ENCODE measurements at regions not wholly inside any gene's neighbourhood (a gene's known extent, or its start where the extent isn't known, plus 50 kb on each side); places are given as distances from the start of the nearest gene placed in this dataset.

- peak; percentile 93 for FAIRE-seq
- DNase-seq (ENCODE audit: insufficient read length, low spot score), result peak; percentile 50
Observed at GRCh38 chr1:36650200-36651065, 167.7 kb upstream of the CSF3R start.

GRCh38 chr1:36645867-36646266 lies 163.2 kb upstream of the CSF3R start:
- FAIRE-seq, result no peak
- DNase-seq (ENCODE audit: insufficient read length, low spot score), result no peak

GRCh38 chr1:36644556-36644955 lies 161.8 kb upstream of the CSF3R start:
- no peak for DNase-seq (ENCODE audit: insufficient read length, low spot score)
- no peak for FAIRE-seq

GRCh38 chr1:36643371-36644270 lies 160.9 kb upstream of the CSF3R start:
- FAIRE-seq (no peak), DNase-seq (ENCODE audit: insufficient read length, low spot score) (no peak)

GRCh38 chr1:36642802-36643201 lies 160.1 kb upstream of the CSF3R start:
- no peak for FAIRE-seq
- no peak for DNase-seq (ENCODE audit: insufficient read length, low spot score)

GRCh38 chr1:36641776-36642175 lies 159.1 kb upstream of the CSF3R start:
- DNase-seq (ENCODE audit: insufficient read length, low spot score) (no peak), FAIRE-seq (no peak)

GRCh38 chr1:36639461-36639860 lies 156.7 kb upstream of the CSF3R start:
- DNase-seq (ENCODE audit: insufficient read length, low spot score) (no peak), FAIRE-seq (no peak)

GRCh38 chr1:36638268-36638667 lies 155.6 kb upstream of the CSF3R start:
- FAIRE-seq, result no peak
- DNase-seq (ENCODE audit: insufficient read length, low spot score), result no peak

GRCh38 chr1:36636206-36636605 lies 153.5 kb upstream of the CSF3R start:
- no peak for DNase-seq (ENCODE audit: insufficient read length, low spot score)

GRCh38 chr1:36635284-36635683 lies 152.6 kb upstream of the CSF3R start:
- FAIRE-seq, result no peak
- DNase-seq (ENCODE audit: insufficient read length, low spot score), result no peak

More at GRCh38 chr1:36636206-36636605, 153.5 kb upstream of the CSF3R start:
- FAIRE-seq, result no peak

- FAIRE-seq, result no peak
- DNase-seq (ENCODE audit: insufficient read length, low spot score), result no peak
Observed at GRCh38 chr1:36628804-36629203, 146.1 kb upstream of the CSF3R start.

GRCh38 chr1:36626435-36626834 lies 143.7 kb upstream of the CSF3R start:
- FAIRE-seq (no peak), DNase-seq (ENCODE audit: insufficient read length, low spot score) (no peak)

GRCh38 chr1:36625935-36626310 lies 143.2 kb upstream of the CSF3R start:
- no peak for DNase-seq (ENCODE audit: insufficient read length, low spot score)
- no peak for FAIRE-seq

- FAIRE-seq (no peak), DNase-seq (ENCODE audit: insufficient read length, low spot score) (no peak)
Observed at GRCh38 chr1:36625253-36625934, 142.7 kb upstream of the CSF3R start.

GRCh38 chr1:36624466-36624865 lies 141.8 kb upstream of the CSF3R start:
- FAIRE-seq, result no peak
- no peak for DNase-seq (ENCODE audit: insufficient read length, low spot score)

- DNase-seq (ENCODE audit: insufficient read length, low spot score) (no peak), FAIRE-seq (no peak)
Observed at GRCh38 chr1:36622741-36623648, 140.3 kb upstream of the CSF3R start.

GRCh38 chr1:36621531-36621930 lies 138.8 kb upstream of the CSF3R start:
- FAIRE-seq (no peak), DNase-seq (ENCODE audit: insufficient read length, low spot score) (no peak)

- FAIRE-seq, result no peak
- DNase-seq (ENCODE audit: insufficient read length, low spot score), result no peak
Observed at GRCh38 chr1:36620142-36620541, 137.4 kb upstream of the CSF3R start.

GRCh38 chr1:36614991-36615390 lies 132.3 kb upstream of the CSF3R start:
- no peak for FAIRE-seq

GRCh38 chr1:36614571-36614970 lies 131.9 kb upstream of the CSF3R start:
- no peak for FAIRE-seq
- DNase-seq (ENCODE audit: insufficient read length, low spot score), result no peak

More at GRCh38 chr1:36614991-36615390, 132.3 kb upstream of the CSF3R start:
- DNase-seq (ENCODE audit: insufficient read length, low spot score), result no peak

All from GM19239 (cell line).